ENCODE measurements at regions not wholly inside any gene's neighbourhood (a gene's known extent, or its start where the extent isn't known, plus 50 kb on each side); places are given as distances from the start of the nearest gene placed in this dataset.

GRCh38 chr3:6228958-6229683, 631.8 kb upstream of the GRM7 start:
- TF ChIP-seq CTCF (IDR thresholded peaks at IDR 0.05) (no peak), POLR2A (IDR thresholded peaks at IDR 0.05) (no peak), POLR2AphosphoS5 (IDR thresholded peaks at IDR 0.05) (no peak), EP300 (IDR thresholded peaks at IDR 0.05) (no peak)
